Left ventricle myocardium inferior (tissue), 1 donor: ENCODE measurements at regions not wholly inside any gene's neighbourhood (a gene's known extent, or its start where the extent isn't known, plus 50 kb on each side); places are given as distances from the start of the nearest gene placed in this dataset.

Experiments
- DNase-seq: peaks from one replicate; pipeline ENCODE4 v3.0.0-alpha.2; 2020
- H3K27ac ChIP-seq: fragments of 200-600 bp; replicated peaks from 2 replicates; pipeline ENCODE4 v1.8.0; 2021
- H3K27me3 ChIP-seq: fragments of 200-600 bp; 2 replicates; pipeline ENCODE4 v1.8.0; 2021; ENCODE audit warnings: low read depth
- H3K36me3 ChIP-seq: fragments of 200-600 bp; 2 replicates; pipeline ENCODE4 v1.8.0; 2021
- H3K4me1 ChIP-seq: fragments of 200-600 bp; 2 replicates; pipeline ENCODE4 v1.8.0; 2021
- H3K4me3 ChIP-seq: fragments of 200-600 bp; 2 replicates; pipeline ENCODE4 v1.8.0; 2021; ENCODE audit warnings: mild to moderate bottlenecking, moderate library complexity
- H3K9me3 ChIP-seq: fragments of 200-600 bp; replicated peaks from 2 replicates; pipeline ENCODE4 v1.8.0; 2021
- CTCF ChIP-seq: fragments of 200-600 bp; IDR thresholded peaks from 2 replicates; pipeline ENCODE4 v1.8.0; 2021; ENCODE audit warnings: antibody characterized with exemption, mild to moderate bottlenecking, borderline replicate concordance
- intact Hi-C: fragments of 100-400 bp; cut with micrococcal nuclease; formaldehyde crosslinking; loops from one replicate; pipeline ENCODE4 v1.11.0; 2022
- donor health status: DM: no; HTN: yes; CAD: no; lungs with severe emphysema.

- no peaks in the 10 kb centered on the region for H3K27me3 ChIP-seq
- no peaks in the 10 kb centered on the region for H3K36me3 ChIP-seq
- TF ChIP-seq CTCF: no peak
- DNase-seq: no peak
- H3K9me3 ChIP-seq: no peaks in the 10 kb centered on the region
- intact Hi-C loops: no loop called here
- H3K4me3 ChIP-seq: no peak overlapping the region
- H3K27ac ChIP-seq: peak overlapping the region; percentile 59
- peaks cover 15% of the 10 kb centered on the region for H3K4me1 ChIP-seq
Measured at GRCh38 chr6:128659276-128659675, 138.9 kb upstream of the PTPRK start.

DNA sequence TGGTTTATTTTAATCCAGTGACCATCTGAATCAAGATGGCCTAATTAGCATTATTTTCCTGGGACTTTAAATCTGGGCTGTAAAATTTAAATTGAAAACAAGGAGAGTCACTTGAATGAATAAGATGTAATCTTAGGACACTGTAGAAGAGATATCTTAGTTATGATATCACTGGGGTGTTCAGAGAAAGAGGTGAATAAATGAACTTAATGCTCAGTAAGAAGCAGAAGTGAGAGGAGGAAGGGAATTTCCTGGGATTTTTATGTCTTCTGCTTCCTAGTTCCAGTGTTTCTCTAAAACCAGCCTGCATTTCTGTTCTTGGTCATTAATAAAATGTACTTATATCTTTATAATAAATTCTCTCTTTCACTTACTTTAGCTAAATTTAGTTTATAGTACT lies 136.8 kb upstream of the PTPRK start:
- Histone ChIP-seq H3K4me1 (peaks cover 15% of the 10 kb centered on the region), H3K27ac (no peak overlapping the region), H3K27me3 (no peaks in the 10 kb centered on the region), H3K9me3 (no peaks in the 10 kb centered on the region), H3K4me3 (no peak overlapping the region), H3K36me3 (no peaks in the 10 kb centered on the region)
- no peak for DNase-seq
- intact Hi-C loops: no loop called here
- TF ChIP-seq CTCF: no peak

DNA sequence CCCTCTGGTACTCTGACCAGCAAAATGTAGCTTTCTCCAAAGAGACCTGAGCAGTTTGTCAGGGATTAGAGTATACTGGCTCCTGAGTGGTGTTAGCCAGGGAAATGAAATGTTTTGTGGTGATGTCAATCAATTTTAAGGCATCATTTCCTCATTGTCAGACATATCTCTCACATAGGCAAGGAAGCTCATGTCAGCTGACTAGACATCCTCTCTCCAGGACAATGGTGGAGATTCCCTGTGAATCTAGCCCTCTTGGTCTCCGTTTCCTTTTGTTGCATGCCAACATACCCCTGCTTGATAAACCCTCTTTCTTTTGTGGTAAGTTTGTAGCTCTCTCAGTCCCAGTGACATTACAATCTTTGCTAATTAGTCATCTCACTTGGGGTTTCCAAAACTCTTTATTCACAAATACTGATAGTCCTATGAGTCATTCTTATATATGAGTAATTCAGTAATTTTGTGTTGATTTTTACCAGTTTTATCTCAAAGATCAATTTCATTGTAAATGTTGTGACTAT lies 135.6 kb upstream of the PTPRK start:
- no peaks in the 10 kb centered on the region for H3K36me3 ChIP-seq
- TF ChIP-seq CTCF: no peak
- no peak for DNase-seq
- intact Hi-C loops: no loop called here
- H3K4me3 ChIP-seq: no peak overlapping the region
- no peaks in the 10 kb centered on the region for H3K27me3 ChIP-seq
- no peaks in the 10 kb centered on the region for H3K9me3 ChIP-seq
- H3K4me1 ChIP-seq: peaks cover 15% of the 10 kb centered on the region
- peak overlapping the region; percentile 5 for H3K27ac ChIP-seq

DNA sequence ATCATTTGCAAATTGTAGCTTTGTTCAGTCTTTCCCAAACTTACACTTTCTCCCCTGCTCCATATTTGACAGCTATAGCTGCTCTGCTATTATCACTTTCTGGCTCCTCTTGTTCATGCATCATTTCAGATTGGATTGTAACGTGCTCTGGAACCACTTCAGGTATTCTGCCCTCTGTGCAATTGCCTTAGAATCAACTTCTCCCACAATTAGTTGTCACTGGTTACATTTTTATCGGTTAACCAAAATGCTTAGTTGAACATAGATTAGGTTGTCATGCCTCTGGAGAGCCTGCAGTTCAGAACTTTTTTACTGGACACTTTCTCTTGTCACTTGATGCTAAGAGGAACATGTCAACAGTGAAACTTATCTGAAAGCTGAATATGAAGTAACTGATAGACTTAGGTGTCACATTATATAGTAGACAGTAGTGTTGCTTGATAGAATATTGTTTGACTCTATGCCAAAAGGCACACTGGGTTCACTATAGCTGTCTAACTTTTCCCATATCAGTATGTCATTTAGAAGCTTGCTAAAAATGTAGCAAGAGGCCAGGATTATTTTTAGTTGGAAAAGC lies 127.7 kb upstream of the PTPRK start:
- intact Hi-C loops: no loop called here
- H3K4me3 ChIP-seq: peak overlapping the region; percentile 54
- H3K36me3 ChIP-seq: no peaks in the 10 kb centered on the region
- no peak for DNase-seq
- no peak for TF ChIP-seq CTCF
- H3K27me3 ChIP-seq: no peaks in the 10 kb centered on the region
- H3K4me1 ChIP-seq: peaks cover 8% of the 10 kb centered on the region
- H3K9me3 ChIP-seq: no peaks in the 10 kb centered on the region
- H3K27ac ChIP-seq: peak overlapping the region; percentile 80

- intact Hi-C loops: no loop called here
- Histone ChIP-seq H3K36me3 (no peaks in the 10 kb centered on the region), H3K4me3 (no peak overlapping the region), H3K27ac (no peak overlapping the region), H3K27me3 (no peaks in the 10 kb centered on the region), H3K4me1 (peaks cover 4% of the 10 kb centered on the region), H3K9me3 (no peaks in the 10 kb centered on the region)
- no peak for DNase-seq
- no peak for TF ChIP-seq CTCF
Measured at GRCh38 chr6:128642132-128642531, 121.7 kb upstream of the PTPRK start.
